ENCODE measurements at regions not wholly inside any gene's neighbourhood (a gene's known extent, or its start where the extent isn't known, plus 50 kb on each side); places are given as distances from the start of the nearest gene placed in this dataset.

GRCh38 chr11:80085563-80085962 lies 644.7 kb upstream of the TENM4 start:
- TF ChIP-seq CTCF (IDR thresholded peaks at IDR 0.05; ENCODE audit: low read length), result no peak
- no peak for TF ChIP-seq EZH2 (IDR thresholded peaks at IDR 0.05; ENCODE audit: borderline replicate concordance, low read length)

Measured in OCI-LY1 (cell line).